PFSK-1 (cell line): ENCODE measurements at regions not wholly inside any gene's neighbourhood (a gene's known extent, or its start where the extent isn't known, plus 50 kb on each side); places are given as distances from the start of the nearest gene placed in this dataset.

Source experiments
- FOXP2 ChIP-seq: optimal IDR thresholded peaks from 2 replicates; pipeline ENCODE3; 2011; ENCODE audit warnings: borderline replicate concordance, control low read depth, inconsistent platforms; ENCODE audit not compliant: insufficient read depth; ENCODE audit errors: extremely low read length, extremely low read depth
- POLR2AphosphoS5 ChIP-seq: IDR thresholded peaks from 2 replicates; pipeline ENCODE4 v1.6.1; 2012; ENCODE audit warnings: low read depth, mild to moderate bottlenecking, control low read depth, low read length, moderate library complexity
- REST ChIP-seq, 2 experiments: IDR thresholded peaks; 2 replicates each; pipeline versions ENCODE4 v1.6.1 to v1.8.0; 2011 to 2012; ENCODE audit warnings: low read depth in 2 of 2, low read length in 2 of 2, control low read depth in 1 of 2, inconsistent platforms in 1 of 2, mild to moderate bottlenecking in 1 of 2, moderate library complexity in 1 of 2; ENCODE audit not compliant: insufficient read depth in 1 of 2
- SIN3A ChIP-seq: IDR thresholded peaks from 2 replicates; pipeline ENCODE4 v1.6.1; 2012; ENCODE audit warnings: mild to moderate bottlenecking, low read length, moderate library complexity, borderline replicate concordance; ENCODE audit not compliant: insufficient read depth
- TAF1 ChIP-seq: IDR thresholded peaks from 2 replicates; pipeline ENCODE4 v1.6.1; 2012; ENCODE audit warnings: low read length, control low read depth, borderline replicate concordance; ENCODE audit not compliant: insufficient read depth

- TF ChIP-seq POLR2AphosphoS5 (no peak), REST (IDR thresholded peaks at IDR 0.05; ENCODE audit: insufficient read depth in 1 of 2, low read depth in 2 of 2, low read length in 2 of 2) (no peak), FOXP2 (no peak), TAF1 (no peak), SIN3A (no peak)
These were observed 599.5 kb upstream of the DPP6 start for GRCh38 chr7:153452661-153453060.

- no peak for TF ChIP-seq SIN3A
- no peak for TF ChIP-seq REST (IDR thresholded peaks at IDR 0.05; ENCODE audit: insufficient read depth in 1 of 2, low read depth in 2 of 2, low read length in 2 of 2)
- no peak for TF ChIP-seq FOXP2
- TF ChIP-seq POLR2AphosphoS5, result no peak
- TF ChIP-seq TAF1, result no peak
These were observed 597.9 kb upstream of the DPP6 start for GRCh38 chr7:153454306-153454705.

GRCh38 chr7:153457746-153458145 lies 594.5 kb upstream of the DPP6 start:
- TF ChIP-seq POLR2AphosphoS5 (no peak), TAF1 (no peak), REST (IDR thresholded peaks at IDR 0.05; ENCODE audit: insufficient read depth in 1 of 2, low read depth in 2 of 2, low read length in 2 of 2) (no peak), FOXP2 (no peak), SIN3A (no peak)

- TF ChIP-seq SIN3A, result no peak
- no peak for TF ChIP-seq TAF1
- no peak for TF ChIP-seq FOXP2
- TF ChIP-seq REST (IDR thresholded peaks at IDR 0.05; ENCODE audit: insufficient read depth in 1 of 2, low read depth in 2 of 2, low read length in 2 of 2), result no peak
- TF ChIP-seq POLR2AphosphoS5, result no peak
These were observed 582.1 kb upstream of the DPP6 start for GRCh38 chr7:153470004-153470671.

GRCh38 chr7:153472516-153472915 lies 579.7 kb upstream of the DPP6 start:
- TF ChIP-seq REST (IDR thresholded peaks at IDR 0.05; ENCODE audit: insufficient read depth in 1 of 2, low read depth in 2 of 2, low read length in 2 of 2), result no peak
- TF ChIP-seq FOXP2, result no peak
- TF ChIP-seq TAF1, result no peak
- no peak for TF ChIP-seq SIN3A
- no peak for TF ChIP-seq POLR2AphosphoS5
